ENCODE measurements at regions not wholly inside any gene's neighbourhood (a gene's known extent, or its start where the extent isn't known, plus 50 kb on each side); places are given as distances from the start of the nearest gene placed in this dataset.
A peak's percentile ranks its signal among the peaks of the same experiment; 100 is the strongest.

DNA sequence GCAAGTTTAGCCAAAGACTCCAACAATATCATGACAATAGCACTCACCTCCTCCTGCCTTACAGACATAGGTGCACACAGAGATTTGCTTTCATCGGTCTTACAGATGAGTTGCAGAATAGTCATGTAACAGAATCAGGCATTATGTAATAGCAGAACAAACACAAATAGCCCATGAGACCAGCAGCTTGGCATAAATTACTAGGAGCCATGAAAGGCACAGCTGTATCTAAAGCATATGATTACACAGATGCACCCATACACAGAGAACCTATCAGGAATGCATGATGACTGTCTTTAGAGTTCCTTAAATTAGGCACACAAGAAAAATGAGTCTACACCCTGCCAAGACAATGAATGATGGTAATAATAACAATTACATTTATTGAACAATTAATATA lies 342.0 kb upstream of the XYLT1 start:
- DNase-seq (ENCODE audit: low read depth) = no peak
- in situ Hi-C loops (cut with HindIII; ENCODE audit: low pct_unique_long_range_greater_than_20kb, low sequenced_read_pairs) = no loop called here

DNA sequence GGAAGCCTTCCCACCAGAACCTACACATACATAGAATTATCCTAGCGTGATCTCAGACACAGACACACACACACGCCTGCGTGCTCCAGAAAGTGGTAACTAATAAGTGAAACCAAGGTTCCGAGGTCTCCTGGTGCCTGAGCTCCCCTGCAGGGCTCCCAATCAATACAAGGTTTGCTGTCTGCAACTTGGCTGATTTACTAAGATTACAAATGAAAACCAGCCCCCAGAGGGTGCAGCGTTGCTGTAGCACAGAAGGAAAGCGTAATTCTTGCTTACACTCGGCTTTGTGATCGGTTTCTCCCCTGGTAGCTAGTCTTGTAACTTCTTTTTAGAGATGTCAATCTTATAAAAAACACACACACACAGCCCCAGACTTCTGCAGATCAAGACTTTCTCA lies 334.1 kb upstream of the XYLT1 start:
- no peak for DNase-seq (ENCODE audit: low read depth)
- in situ Hi-C loops (cut with HindIII; ENCODE audit: low pct_unique_long_range_greater_than_20kb, low sequenced_read_pairs) = no loop called here

DNA sequence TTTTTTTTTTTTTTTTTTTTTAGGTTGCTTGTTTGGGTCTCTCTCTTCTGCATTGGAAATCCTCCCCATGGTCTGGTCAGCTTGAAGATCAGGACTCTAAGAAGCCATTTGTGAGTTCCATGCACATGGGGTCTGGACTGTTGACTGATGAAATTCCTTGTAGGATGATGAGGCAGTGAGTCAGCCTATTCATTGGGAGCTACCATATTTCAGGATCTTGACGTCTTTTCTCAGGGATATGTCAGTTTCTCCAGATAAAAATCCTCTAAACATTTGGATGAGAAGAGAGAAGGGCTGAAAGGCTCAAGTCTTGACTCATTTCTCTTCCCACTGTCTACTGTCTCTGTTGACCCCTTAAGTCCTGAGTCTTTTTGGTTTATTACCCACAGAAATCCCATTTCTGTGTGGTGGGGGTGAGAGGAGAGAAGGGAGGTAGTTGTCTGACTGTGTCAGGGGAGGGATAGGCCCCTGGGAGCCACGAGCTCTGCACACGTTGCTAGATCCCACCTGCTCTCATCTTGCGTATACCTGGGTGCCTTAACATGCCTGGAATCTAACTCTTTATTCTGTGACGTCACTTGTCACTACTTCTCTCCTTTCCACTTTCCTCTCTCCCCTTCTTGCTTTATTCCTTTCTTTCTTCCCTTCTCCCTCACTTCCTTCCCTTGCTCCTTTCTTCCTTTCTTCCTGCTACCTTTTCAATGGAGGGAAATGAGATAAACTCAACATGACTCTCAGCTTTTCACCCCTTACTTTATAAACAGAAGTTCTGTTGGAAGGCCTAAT lies 333.1 kb upstream of the XYLT1 start:
- no peak for DNase-seq (ENCODE audit: low read depth)

DNA sequence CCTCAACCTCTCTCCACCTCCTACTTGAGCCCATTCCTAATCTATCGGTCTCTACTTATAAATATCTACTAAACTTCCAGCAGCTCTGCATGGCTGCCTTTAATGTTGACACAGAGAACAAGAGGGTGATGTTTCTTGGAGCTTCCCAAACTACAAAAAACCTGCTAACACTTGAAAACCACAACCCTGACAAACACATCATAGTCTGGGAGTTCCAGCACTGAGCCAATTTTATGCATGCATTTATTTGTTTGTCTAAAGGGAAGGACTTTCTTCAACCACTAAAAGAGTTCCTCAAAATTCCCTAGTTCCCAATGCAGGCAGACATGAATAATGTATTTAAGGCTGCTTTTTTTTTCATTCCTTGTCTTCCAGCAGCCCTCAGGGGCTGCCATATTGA lies 331.8 kb upstream of the XYLT1 start:
- in situ Hi-C loops (cut with HindIII; ENCODE audit: low pct_unique_long_range_greater_than_20kb, low sequenced_read_pairs) = no loop called here
- no peak for DNase-seq (ENCODE audit: low read depth)

More for the DNA sequence above, 333.1 kb upstream of the XYLT1 start:
- in situ Hi-C loops (cut with HindIII; ENCODE audit: low pct_unique_long_range_greater_than_20kb, low sequenced_read_pairs) = no loop called here

DNA sequence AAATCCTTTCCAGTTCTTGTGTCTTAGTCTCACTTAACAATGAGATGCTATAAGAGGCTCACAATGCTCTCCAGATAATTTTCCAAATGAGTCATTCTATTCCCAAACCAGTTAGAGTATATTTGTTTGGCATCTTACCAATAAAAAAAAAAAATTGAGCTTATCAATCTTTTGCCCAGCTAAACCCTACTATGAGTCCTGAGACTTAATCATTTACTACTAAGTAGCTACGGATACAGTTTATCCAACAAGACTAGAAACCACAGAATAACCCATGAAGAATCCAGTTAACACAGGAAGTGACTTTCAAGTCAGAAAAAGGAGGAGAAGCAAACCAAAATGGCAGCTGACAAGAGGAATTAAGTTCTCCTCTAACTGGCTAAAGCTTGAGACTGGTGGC lies 330.3 kb upstream of the XYLT1 start:
- in situ Hi-C loops (cut with HindIII; ENCODE audit: low pct_unique_long_range_greater_than_20kb, low sequenced_read_pairs) = no loop called here
- no peak for DNase-seq (ENCODE audit: low read depth)

DNA sequence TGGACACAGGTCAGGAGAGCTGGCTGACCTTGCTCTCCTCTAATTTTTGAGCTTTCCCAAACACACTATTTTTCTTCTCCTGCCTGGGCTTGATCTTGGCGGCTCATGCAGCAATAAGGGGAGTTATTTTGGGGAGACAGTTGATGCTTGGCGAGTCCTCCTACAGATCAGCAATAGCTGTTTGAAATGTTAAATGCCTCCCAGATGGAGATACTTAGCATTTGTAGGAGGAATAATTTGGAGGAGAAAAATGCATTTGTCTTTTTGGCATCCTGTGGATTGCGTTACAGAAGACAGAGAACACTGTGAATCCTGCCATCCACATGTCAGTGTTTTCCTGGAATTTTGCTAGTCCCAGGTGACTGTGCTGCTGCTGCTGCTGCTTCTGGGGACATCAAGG lies 328.0 kb upstream of the XYLT1 start:
- in situ Hi-C loops (cut with HindIII; ENCODE audit: low pct_unique_long_range_greater_than_20kb, low sequenced_read_pairs) = no loop called here
- DNase-seq (ENCODE audit: low read depth) = no peak

DNA sequence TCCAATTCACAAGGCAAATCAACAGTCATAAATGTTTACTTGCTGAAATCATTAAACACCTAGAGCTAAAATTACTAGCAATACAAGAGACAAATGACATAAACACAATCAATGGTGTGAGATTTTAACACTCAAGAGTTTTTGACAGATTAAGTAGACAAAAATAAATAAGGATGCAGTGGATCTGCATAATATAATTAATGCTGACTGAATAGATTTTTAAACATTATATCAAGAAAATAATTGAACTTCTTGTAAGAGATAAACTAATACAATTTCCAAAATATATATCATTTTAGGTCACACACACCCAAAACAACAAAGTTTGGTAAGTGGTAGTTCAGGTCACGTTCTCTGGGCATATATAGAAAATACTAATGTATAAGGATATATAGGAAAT lies 322.6 kb upstream of the XYLT1 start:
- in situ Hi-C loops (cut with HindIII; ENCODE audit: low pct_unique_long_range_greater_than_20kb, low sequenced_read_pairs) = no loop called here
- DNase-seq (ENCODE audit: low read depth) = no peak

DNA sequence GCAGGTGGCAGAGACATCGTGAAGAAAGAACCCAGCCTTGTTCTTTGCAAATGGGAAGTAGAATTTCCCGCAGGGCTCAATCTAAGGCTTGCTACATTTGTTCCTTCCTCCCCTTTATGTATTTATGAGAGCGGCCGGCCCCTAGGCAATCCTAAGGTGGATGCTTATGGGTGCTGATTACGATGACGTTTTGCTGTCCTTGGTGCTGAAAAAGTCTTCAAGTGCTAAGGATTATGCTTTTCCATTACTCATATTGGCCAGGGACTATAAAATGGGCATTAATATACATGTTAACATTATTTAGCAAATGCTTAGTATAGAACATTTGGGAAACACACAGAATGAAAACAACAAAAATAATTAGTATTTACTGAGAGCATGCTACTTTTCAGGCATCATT lies 313.3 kb upstream of the XYLT1 start:
- in situ Hi-C loops (cut with HindIII; ENCODE audit: low pct_unique_long_range_greater_than_20kb, low sequenced_read_pairs) = no loop called here
- peak; percentile 39 for DNase-seq (ENCODE audit: low read depth)

DNA sequence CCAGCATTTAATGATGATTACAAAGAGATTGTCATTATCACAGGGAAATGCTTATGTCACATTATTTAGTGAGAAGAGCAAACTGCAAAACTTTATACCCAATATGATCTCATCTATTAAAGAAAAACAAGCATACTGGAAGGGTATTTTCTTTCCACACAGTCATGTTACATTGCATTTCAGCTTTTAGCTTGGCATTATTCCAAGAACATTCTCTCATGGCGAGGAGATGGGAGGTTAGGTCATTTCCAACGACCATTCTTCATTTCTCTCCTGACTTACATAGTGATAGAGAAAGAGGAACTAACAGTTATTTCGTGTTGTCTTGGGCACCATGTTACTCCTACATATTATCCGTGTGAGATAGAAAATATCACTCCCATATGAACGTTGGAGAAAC lies 309.4 kb upstream of the XYLT1 start:
- in situ Hi-C loops (cut with HindIII; ENCODE audit: low pct_unique_long_range_greater_than_20kb, low sequenced_read_pairs) = no loop called here

DNA sequence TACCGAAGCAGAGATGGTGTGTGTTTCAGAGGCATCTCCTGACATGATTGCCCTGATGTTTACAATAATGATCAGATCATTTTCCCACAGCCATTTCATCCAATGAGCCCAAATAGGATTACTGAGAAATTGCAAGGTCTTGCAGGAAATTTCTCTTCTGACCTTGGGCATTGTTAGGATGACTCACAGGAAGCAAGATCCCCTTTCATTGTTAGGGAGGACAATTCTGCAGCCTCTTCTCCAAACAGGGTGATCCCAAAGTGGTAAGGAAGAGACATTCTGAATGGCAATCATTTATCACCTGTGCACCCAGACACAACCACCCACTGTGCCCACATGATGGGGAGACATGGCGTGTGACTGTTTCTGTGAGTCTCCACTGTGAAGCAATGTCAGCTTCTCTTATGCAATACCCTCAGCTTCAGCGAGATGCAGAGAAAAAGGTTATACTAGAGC lies 306.7 kb upstream of the XYLT1 start:
- in situ Hi-C loops (cut with HindIII; ENCODE audit: low pct_unique_long_range_greater_than_20kb, low sequenced_read_pairs) = no loop called here
- DNase-seq (ENCODE audit: low read depth) = no peak

More for the DNA sequence above, 309.4 kb upstream of the XYLT1 start:
- DNase-seq (ENCODE audit: low read depth) = no peak

DNA sequence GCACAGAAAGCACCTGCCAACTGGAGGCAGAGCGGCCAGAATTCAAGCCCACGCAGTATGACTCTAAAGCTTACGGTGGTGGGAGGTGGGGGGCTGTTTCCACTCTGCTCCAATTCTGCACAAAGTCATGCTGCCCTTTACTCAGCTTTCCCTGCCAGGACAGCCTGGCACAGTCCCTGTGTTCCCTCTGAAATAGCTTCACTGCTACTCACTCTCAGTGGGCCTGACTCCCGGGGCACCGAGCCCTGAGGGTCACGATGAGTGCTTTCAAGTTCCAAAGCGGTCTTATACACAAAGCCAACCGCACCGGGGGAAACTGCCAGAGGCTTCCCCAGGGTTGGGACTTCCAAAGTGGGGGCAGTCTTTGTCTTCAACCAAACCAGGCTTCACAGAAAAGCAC lies 306.1 kb upstream of the XYLT1 start:
- in situ Hi-C loops (cut with HindIII; ENCODE audit: low pct_unique_long_range_greater_than_20kb, low sequenced_read_pairs) = no loop called here
- no peak for DNase-seq (ENCODE audit: low read depth)

DNA sequence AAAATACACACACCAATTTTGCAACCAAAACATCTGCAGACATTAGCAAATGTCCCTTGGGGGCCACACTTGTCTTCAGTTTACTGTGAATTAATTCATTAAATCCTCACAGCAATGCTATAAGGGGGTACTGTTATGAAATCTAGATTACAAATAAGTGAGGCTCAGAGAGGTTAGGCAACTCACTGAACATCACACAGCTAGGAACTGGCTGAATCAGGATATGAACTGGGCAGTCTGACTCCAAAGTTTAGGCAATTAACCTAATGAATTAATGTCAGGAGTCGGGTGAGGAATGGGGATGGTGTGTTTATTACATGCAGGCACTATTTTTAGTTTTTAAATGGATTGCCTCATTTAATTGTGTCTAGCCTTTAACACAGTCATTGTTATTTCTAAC lies 305.7 kb upstream of the XYLT1 start:
- in situ Hi-C loops (cut with HindIII; ENCODE audit: low pct_unique_long_range_greater_than_20kb, low sequenced_read_pairs) = no loop called here
- no peak for DNase-seq (ENCODE audit: low read depth)

DNA sequence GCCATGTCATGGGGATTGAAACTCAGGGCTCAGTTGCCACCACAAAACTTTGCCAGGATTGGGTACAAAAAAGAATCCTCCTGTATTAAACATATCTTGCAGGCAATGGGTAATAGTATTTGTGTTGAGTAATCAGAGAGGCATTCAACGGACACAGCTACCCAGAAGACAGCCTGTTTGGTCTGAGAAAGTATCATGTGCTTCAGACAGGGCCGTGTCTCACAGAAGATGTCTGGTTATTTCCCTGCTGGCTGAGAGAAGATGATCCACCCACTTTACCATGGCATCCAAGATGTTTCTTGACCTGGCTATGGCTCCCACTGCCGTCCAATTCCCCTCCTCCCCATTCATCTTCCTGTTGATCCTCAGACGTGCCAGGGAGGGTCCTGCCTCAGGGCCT lies 304.3 kb upstream of the XYLT1 start:
- no peak for DNase-seq (ENCODE audit: low read depth)
- in situ Hi-C loops (cut with HindIII; ENCODE audit: low pct_unique_long_range_greater_than_20kb, low sequenced_read_pairs) = no loop called here

DNA sequence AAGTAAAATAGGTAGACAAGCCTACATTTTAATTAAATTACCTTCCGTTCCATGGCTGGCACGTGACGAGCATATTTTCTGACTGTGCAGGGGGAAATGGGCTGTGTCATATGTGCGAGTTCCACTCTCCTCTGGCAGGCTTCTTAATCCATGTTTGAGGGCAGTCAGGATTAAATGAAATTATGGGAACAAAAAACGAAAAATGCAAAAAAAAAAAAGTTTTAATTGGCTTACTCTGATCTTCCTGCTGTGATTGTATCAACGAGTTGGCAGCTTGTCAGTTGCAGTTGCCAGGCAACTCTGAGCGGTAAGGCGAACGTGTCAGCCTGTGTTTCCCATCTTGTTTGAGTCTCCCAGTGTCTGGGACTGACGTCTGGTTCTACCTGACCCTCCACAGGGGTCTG lies 302.9 kb upstream of the XYLT1 start:
- in situ Hi-C loops (cut with HindIII; ENCODE audit: low pct_unique_long_range_greater_than_20kb, low sequenced_read_pairs) = no loop called here
- DNase-seq (ENCODE audit: low read depth) = no peak

DNA sequence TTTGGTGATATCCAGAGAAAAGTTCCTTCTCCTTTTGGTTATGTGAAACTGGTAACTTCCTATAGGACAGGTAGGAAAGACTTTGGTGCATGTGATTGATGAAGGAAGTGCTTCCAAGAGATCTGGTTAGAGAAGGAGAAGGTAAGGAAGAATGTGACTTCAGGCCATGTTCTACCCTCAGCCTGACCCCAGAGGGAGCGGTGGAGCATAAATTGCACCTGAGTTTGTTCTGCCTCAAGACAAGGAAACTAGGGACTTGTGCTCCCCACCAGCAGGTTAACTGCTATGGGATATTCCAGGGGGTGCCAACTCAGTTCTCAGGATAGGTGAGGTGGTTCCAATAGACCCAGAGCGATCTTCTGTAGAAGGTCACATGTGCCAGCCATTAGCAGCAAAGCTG lies 299.3 kb upstream of the XYLT1 start:
- in situ Hi-C loops (cut with HindIII; ENCODE audit: low pct_unique_long_range_greater_than_20kb, low sequenced_read_pairs) = no loop called here
- DNase-seq (ENCODE audit: low read depth) = no peak

DNA sequence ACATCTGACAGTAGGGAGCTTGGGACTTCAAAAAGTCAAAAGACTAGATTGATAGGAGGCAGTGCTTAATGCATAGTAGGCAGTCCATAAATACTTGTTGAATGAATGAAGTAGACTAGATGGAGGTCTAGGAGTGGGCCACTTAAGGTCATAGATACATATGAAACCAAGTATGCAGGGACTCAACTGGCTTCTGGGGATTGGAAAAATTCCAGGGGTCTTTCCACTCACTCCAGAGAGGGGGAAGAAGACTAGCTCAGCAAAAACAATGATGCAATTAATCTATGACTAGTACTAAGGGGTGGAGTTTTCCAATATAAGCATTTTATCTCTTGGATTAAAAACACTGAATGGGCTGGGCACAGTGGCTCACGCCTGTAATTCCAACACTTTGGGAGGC lies 298.3 kb upstream of the XYLT1 start:
- in situ Hi-C loops (cut with HindIII; ENCODE audit: low pct_unique_long_range_greater_than_20kb, low sequenced_read_pairs) = no loop called here

DNA sequence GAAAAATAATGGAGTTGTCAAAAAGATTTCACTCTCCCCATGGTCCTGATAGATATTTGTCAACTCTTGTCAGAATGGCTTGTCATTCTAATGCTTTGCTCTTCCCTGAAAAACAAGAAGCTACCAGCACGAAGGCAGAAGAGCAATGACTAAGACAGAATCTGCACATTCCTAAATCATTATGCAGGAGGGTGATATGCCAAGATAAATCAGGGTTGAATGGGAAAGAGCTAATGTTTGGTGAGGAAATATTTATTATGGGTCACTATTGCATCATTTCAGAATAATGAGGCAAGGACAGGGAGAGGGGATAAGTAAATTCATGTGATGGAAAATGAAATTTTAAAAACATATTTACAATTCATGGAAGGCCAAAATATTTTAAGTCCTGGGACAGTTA lies 297.5 kb upstream of the XYLT1 start:
- in situ Hi-C loops (cut with HindIII; ENCODE audit: low pct_unique_long_range_greater_than_20kb, low sequenced_read_pairs) = no loop called here
- DNase-seq (ENCODE audit: low read depth) = no peak

More for the DNA sequence above, 298.3 kb upstream of the XYLT1 start:
- no peak for DNase-seq (ENCODE audit: low read depth)

DNA sequence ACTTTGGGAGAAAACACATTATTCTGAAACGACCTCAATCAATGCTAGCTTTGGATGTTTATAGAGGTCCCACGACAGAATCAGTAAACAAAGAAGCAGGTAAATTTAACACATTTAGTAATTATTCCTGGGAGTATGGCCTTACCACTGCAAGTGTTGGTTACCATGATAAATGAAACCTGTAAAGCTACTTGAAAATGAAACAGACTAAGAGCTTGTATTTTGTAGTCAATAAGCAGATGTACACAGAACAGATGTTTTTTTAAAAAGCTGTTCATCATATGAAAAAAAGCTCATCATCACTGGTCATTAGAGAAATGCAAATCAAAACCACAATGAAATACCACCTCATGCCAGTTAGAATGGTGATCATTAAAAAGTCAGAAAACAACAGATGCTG lies 295.3 kb upstream of the XYLT1 start:
- in situ Hi-C loops (cut with HindIII; ENCODE audit: low pct_unique_long_range_greater_than_20kb, low sequenced_read_pairs) = no loop called here
- no peak for DNase-seq (ENCODE audit: low read depth)

DNA sequence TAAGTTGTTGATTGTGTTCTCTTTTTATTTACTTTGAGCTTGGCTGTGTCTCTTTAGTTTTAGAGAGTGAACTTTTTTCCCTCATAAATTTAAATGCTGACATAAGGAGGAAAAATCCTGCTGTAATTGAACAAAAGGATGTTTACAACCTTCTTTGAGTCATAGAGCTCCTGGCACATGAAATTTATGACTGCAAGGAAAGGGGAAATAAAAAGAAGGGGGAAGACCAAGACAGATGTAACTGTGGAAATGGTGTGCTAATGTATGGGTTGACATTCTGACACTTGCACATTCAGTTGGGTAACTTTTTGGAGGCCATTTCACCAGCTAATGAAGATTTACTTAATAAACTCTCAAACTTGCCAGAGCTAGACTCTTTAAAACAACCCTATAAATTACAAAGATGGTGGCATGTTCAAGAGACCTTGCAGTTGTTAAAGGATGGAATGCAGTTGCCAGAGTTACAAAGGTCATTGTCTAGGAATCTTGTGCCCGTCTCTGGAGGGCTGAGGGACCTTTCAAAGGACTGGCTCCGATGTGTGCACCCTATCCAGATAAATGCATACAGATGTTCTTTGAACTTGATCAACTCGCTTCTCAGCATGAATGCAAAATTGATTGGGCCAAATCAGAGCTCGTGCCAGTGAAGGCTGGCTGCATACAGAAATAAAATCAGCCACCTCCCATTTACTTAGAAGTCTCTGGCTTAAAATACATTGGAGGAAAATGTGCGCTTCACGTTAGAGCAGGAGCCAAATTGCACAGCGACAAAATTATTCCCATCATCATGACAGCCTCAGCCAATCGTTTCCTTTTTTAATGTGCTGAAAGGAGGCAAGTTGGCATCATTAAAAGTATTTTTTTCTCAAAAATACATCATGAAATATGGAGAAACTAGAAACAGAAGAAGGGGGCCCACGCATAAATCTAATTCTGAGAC lies 289.0 kb upstream of the XYLT1 start:
- in situ Hi-C loops (cut with HindIII; ENCODE audit: low pct_unique_long_range_greater_than_20kb, low sequenced_read_pairs) = no loop called here
- DNase-seq (ENCODE audit: low read depth) = no peak

Measured in Caki2 (cell line).